WERI-Rb-1 (cell line): ENCODE measurements at regions not wholly inside any gene's neighbourhood (a gene's known extent, or its start where the extent isn't known, plus 50 kb on each side); places are given as distances from the start of the nearest gene placed in this dataset.

Experiments
- DNase-seq: peaks from one replicate; pipeline ENCODE4 v3.0.0-alpha.2; 2020
- H3K27ac ChIP-seq: fragments of 250-450 bp; sonication (Bioruptor Pico); 2 replicates; pipeline ENCODE4 v1.5.1; 2020; ENCODE audit warnings: mild to moderate bottlenecking, moderate library complexity
- H3K27me3 ChIP-seq: fragments of 250-450 bp; sonication (Bioruptor Pico); 2 replicates; pipeline ENCODE4 v1.5.1; 2021; ENCODE audit warnings: mild to moderate bottlenecking, low read depth, moderate library complexity; ENCODE audit not compliant: insufficient read depth, severe bottlenecking
- H3K36me3 ChIP-seq: fragments of 250-450 bp; sonication (Bioruptor Pico); 2 replicates; pipeline ENCODE4 v1.5.1; 2020; ENCODE audit warnings: mild to moderate bottlenecking, moderate library complexity
- H3K4me3 ChIP-seq: 2 replicates; pipeline ENCODE4 v1.5.1; 2011; ENCODE audit warnings: low read depth, mild to moderate bottlenecking, control low read depth, low read length
- H3K9me3 ChIP-seq: fragments of 250-450 bp; sonication (Bioruptor Pico); 2 replicates; pipeline ENCODE4 v1.5.1; 2021; ENCODE audit warnings: mild to moderate bottlenecking, moderate library complexity; ENCODE audit not compliant: severe bottlenecking
- CTCF ChIP-seq: IDR thresholded peaks from 2 replicates; pipeline ENCODE4 v1.5.1; 2011; ENCODE audit warnings: low read depth, mild to moderate bottlenecking, control low read depth, inconsistent platforms, low read length

GRCh38 chr7:17640730-17641377 lies 299.4 kb downstream of the SNX13 start:
- H3K27ac ChIP-seq, result no peak overlapping the region

GRCh38 chr7:17645500-17645899 lies 294.8 kb downstream of the SNX13 start:
- Histone ChIP-seq H3K27me3 (no peaks in the 10 kb centered on the region), H3K36me3 (no peaks in the 10 kb centered on the region), H3K27ac (no peak overlapping the region), H3K4me3 (no peak overlapping the region), H3K9me3 (peaks cover 3% of the 10 kb centered on the region)
- TF ChIP-seq CTCF, result no peak
- no peak for DNase-seq

More at GRCh38 chr7:17640730-17641377, 299.4 kb downstream of the SNX13 start:
- peaks cover 3% of the 10 kb centered on the region for H3K9me3 ChIP-seq
- H3K4me3 ChIP-seq, result no peak overlapping the region
- peak; percentile 44 for DNase-seq
- TF ChIP-seq CTCF, result peak; percentile 49
- H3K27me3 ChIP-seq, result no peaks in the 10 kb centered on the region
- H3K36me3 ChIP-seq, result no peaks in the 10 kb centered on the region

- Histone ChIP-seq H3K4me3 (no peak overlapping the region), H3K27ac (no peak overlapping the region), H3K9me3 (peaks cover 3% of the 10 kb centered on the region), H3K27me3 (no peaks in the 10 kb centered on the region), H3K36me3 (no peaks in the 10 kb centered on the region)
- DNase-seq, result no peak
- 0 out of 2 replicates have a peak, but pooled peaks have one; percentile 16 for TF ChIP-seq CTCF
Observed at GRCh38 chr7:17646253-17646956, 293.9 kb downstream of the SNX13 start.

GRCh38 chr7:17651341-17651740 lies 289.0 kb downstream of the SNX13 start:
- Histone ChIP-seq H3K27me3 (no peaks in the 10 kb centered on the region), H3K9me3 (no peaks in the 10 kb centered on the region), H3K36me3 (no peaks in the 10 kb centered on the region), H3K4me3 (no peak overlapping the region), H3K27ac (no peak overlapping the region)
- no peak for TF ChIP-seq CTCF
- DNase-seq, result no peak

- no peak overlapping the region for H3K27ac ChIP-seq
- no peak for DNase-seq
- no peak overlapping the region for H3K4me3 ChIP-seq
- H3K36me3 ChIP-seq, result no peaks in the 10 kb centered on the region
- TF ChIP-seq CTCF, result no peak
- H3K9me3 ChIP-seq, result no peaks in the 10 kb centered on the region
- no peaks in the 10 kb centered on the region for H3K27me3 ChIP-seq
Observed at GRCh38 chr7:17651863-17652385, 288.4 kb downstream of the SNX13 start.
